Endothelial cell of umbilical vein (primary cell): ENCODE measurements at regions not wholly inside any gene's neighbourhood (a gene's known extent, or its start where the extent isn't known, plus 50 kb on each side); places are given as distances from the start of the nearest gene placed in this dataset.

Source experiments
- BruUV-seq: library from RNA; stranded (reverse); fragments of 400-500 nt; replicated peaks from 2 replicates; lab custom pipeline; 2021; lab: Mats Ljungman, UMichigan
- CTCF ChIA-PET: fragments of 300-600, 350-600 bp; sonication (Branson Sonifier 250); formaldehyde crosslinking; loops from one replicate; lab custom pipeline; 2021; ENCODE audit warnings: antibody characterized with exemption, inconsistent platforms; lab: Charles Lee
- POLR2A ChIA-PET: fragments of 300-600, 350-600 bp; sonication (Branson Sonifier 250); formaldehyde crosslinking; loops from one replicate; lab custom pipeline; 2021; ENCODE audit warnings: antibody characterized with exemption, inconsistent platforms; lab: Charles Lee
- DNase-seq: peaks from one replicate; pipeline ENCODE4 v3.0.0-alpha.2; 2011; ENCODE audit warnings: low read depth, low spot score
- FAIRE-seq: peaks from 2 replicates; lab custom pipeline; 2011; peaks lifted over from hg19 to GRCh38; lab: Jason Lieb, UNC
- H2AFZ ChIP-seq: 2 replicates; pipeline ENCODE4 v1.6.0; 2012; ENCODE audit warnings: low read depth, low read length, control low read depth, inconsistent platforms
- H3K27ac ChIP-seq: 2 replicates; pipeline ENCODE4 v1.5.1; 2011; ENCODE audit warnings: low read depth, mild to moderate bottlenecking, control low read depth, low read length, moderate library complexity; ENCODE audit not compliant: insufficient read depth
- H3K27me3 ChIP-seq, 2 experiments: 2 replicates each; pipeline versions ENCODE4 v1.6.0 to v1.6.1; 2011; ENCODE audit warnings: low read length in 2 of 2, mixed read lengths in 1 of 2; ENCODE audit not compliant: control insufficient read depth in 2 of 2, insufficient read depth in 2 of 2
- H3K36me3 ChIP-seq, 2 experiments: 2 replicates in 1 of 2; 3 replicates in 1 of 2; pipeline ENCODE4 v1.5.1; 2011; ENCODE audit warnings: low read length in 2 of 2, mild to moderate bottlenecking in 1 of 2, moderate library complexity in 1 of 2; ENCODE audit not compliant: control insufficient read depth in 2 of 2, insufficient read depth in 2 of 2; ENCODE audit errors: extremely low read depth in 1 of 2
- H3K4me1 ChIP-seq: 3 replicates; pipeline ENCODE4 v1.5.1; 2011; ENCODE audit warnings: mild to moderate bottlenecking, low read length; ENCODE audit not compliant: control insufficient read depth, insufficient read depth; ENCODE audit errors: extremely low read depth
- H3K4me2 ChIP-seq: 2 replicates; pipeline ENCODE4 v1.6.1; 2011; ENCODE audit warnings: low read length, control low read depth, mixed read lengths; ENCODE audit not compliant: insufficient read depth
- H3K4me3 ChIP-seq, 3 experiments: fragments of 200-600 bp in 1 of 3; sonication (generic), shearing (Covaris generic) in 1 of 3; replicated peaks in 1 of 3; 2 replicates each; pipeline ENCODE4 v1.5.1; 2011 to 2016; ENCODE audit warnings: control low read depth in 3 of 3, low read length in 3 of 3, mild to moderate bottlenecking in 2 of 3, inconsistent platforms in 1 of 3, low read depth in 1 of 3, moderate library complexity in 1 of 3; ENCODE audit not compliant: insufficient read depth in 1 of 3
- H3K79me2 ChIP-seq: 2 replicates; pipeline ENCODE4 v1.6.0; 2012; ENCODE audit warnings: low read length, inconsistent platforms; ENCODE audit not compliant: control insufficient read depth, insufficient read depth
- H3K9ac ChIP-seq: replicated peaks from 2 replicates; pipeline ENCODE3; 2011; ENCODE audit warnings: low read length, control low read depth; ENCODE audit not compliant: insufficient read depth; ENCODE audit errors: extremely low read depth
- H3K9me1 ChIP-seq: replicated peaks from 3 replicates; pipeline ENCODE4 v1.6.0; 2011; ENCODE audit warnings: mild to moderate bottlenecking, low read length; ENCODE audit not compliant: control insufficient read depth, insufficient read depth; ENCODE audit errors: extremely low read depth
- H3K9me3 ChIP-seq: replicated peaks from 2 replicates; pipeline ENCODE4 v1.5.1; 2012; ENCODE audit warnings: low read length, inconsistent platforms; ENCODE audit not compliant: control insufficient read depth, insufficient read depth
- H4K20me1 ChIP-seq: replicated peaks from 2 replicates; pipeline ENCODE3; 2011; ENCODE audit warnings: mild to moderate bottlenecking, low read length; ENCODE audit not compliant: control insufficient read depth, insufficient read depth; ENCODE audit errors: extremely low read depth
- CTCF ChIP-seq, 2 donors: IDR thresholded peaks; 1 replicate in 1 of 2; 2 replicates in 1 of 2; pipeline ENCODE4 v1.5.1; 2011; ENCODE audit warnings: low read length in 2 of 2, mild to moderate bottlenecking in 2 of 2, moderate library complexity in 2 of 2, control low read depth in 1 of 2, inconsistent platforms in 1 of 2, low read depth in 1 of 2; ENCODE audit not compliant: insufficient read depth in 1 of 2; ENCODE audit errors: extremely low read depth in 1 of 2
- EZH2 ChIP-seq: IDR thresholded peaks from 2 replicates; pipeline ENCODE4 v1.6.1; 2012; ENCODE audit warnings: borderline replicate concordance, low read depth, mild to moderate bottlenecking, moderate library complexity, low read length, inconsistent platforms; ENCODE audit not compliant: severe bottlenecking
- FOS ChIP-seq: IDR thresholded peaks from 2 replicates; pipeline ENCODE4 v1.6.1; 2011; ENCODE audit warnings: mild to moderate bottlenecking, low read length, moderate library complexity, borderline replicate concordance; ENCODE audit not compliant: insufficient read depth
- GATA2 ChIP-seq: IDR thresholded peaks from 2 replicates; pipeline ENCODE4 v1.7.0; 2011; ENCODE audit warnings: low read depth, mild to moderate bottlenecking, moderate library complexity, mixed read lengths, low read length; ENCODE audit not compliant: insufficient read length, insufficient read depth
- MYC ChIP-seq: IDR thresholded peaks from one replicate; pipeline ENCODE4 v1.6.1; 2011; ENCODE audit warnings: mild to moderate bottlenecking, low read depth, low read length
- POLR2A ChIP-seq: IDR thresholded peaks from 2 replicates; pipeline ENCODE4 v1.6.1; 2012; ENCODE audit warnings: low read depth, mild to moderate bottlenecking, control low read depth, low read length
- POLR2AphosphoS5 ChIP-seq: IDR thresholded peaks from 2 replicates; pipeline ENCODE4 v1.6.1; 2012; ENCODE audit warnings: low read depth, mild to moderate bottlenecking, control low read depth, low read length, moderate library complexity; ENCODE audit not compliant: insufficient read depth
- dilution Hi-C: fragments of 300-500 bp; cut with MboI; formaldehyde crosslinking; loops from one replicate; pipeline ENCODE4 v1.15.0; 2019; ENCODE audit warnings: low sequenced_read_pairs; ENCODE audit not compliant: extremely low pct_ligation_motif_present
- intact Hi-C: fragments of 100-400 bp; cut with micrococcal nuclease; formaldehyde crosslinking; loops from one replicate; pipeline ENCODE4 v1.10.0; 2022

GRCh38 chr22:48677168-48677520 is 1150.5 kb downstream of the BRD1 start:
- TF ChIP-seq MYC (no peak), POLR2AphosphoS5 (no peak), GATA2 (no peak), POLR2A (no peak), EZH2 (no peak), CTCF (IDR thresholded peaks at IDR 0.05; ENCODE audit: extremely low read depth in 1 of 2, insufficient read depth in 1 of 2, low read depth in 1 of 2, low read length in 2 of 2) (no peak), FOS (no peak)
- no peak overlapping the region for H2AFZ ChIP-seq
- BruUV-seq, result no TSS peak
- H3K4me3 ChIP-seq, result no peak overlapping the region
- H3K4me1 ChIP-seq, result no peaks in the 10 kb centered on the region
- no peak for DNase-seq
- ChIA-PET CTCF (no interaction called here), POLR2A (no interaction called here)
- no peak overlapping the region for H3K9ac ChIP-seq
- FAIRE-seq, result no peak
- no peaks in the 10 kb centered on the region for H3K36me3 ChIP-seq
- H3K79me2 ChIP-seq, result no peaks in the 10 kb centered on the region
- no peaks in the 10 kb centered on the region for H3K9me1 ChIP-seq
- intact Hi-C loops (no loop called here), dilution Hi-C loops (no loop called here)
- H3K27me3 ChIP-seq, result no peaks in the 10 kb centered on the region
- no peak overlapping the region for H3K27ac ChIP-seq
- peaks cover 13% of the 10 kb centered on the region for H3K9me3 ChIP-seq
- H3K4me2 ChIP-seq, result no peak overlapping the region
- H4K20me1 ChIP-seq, result no peaks in the 10 kb centered on the region
